Ureter (tissue), 1 donor: ENCODE measurements at regions not wholly inside any gene's neighbourhood (a gene's known extent, or its start where the extent isn't known, plus 50 kb on each side); places are given as distances from the start of the nearest gene placed in this dataset.

Experiments
- DNase-seq: peaks from one replicate; pipeline ENCODE4 v3.0.0-alpha.2; 2020; ENCODE audit warnings: low spot score
- donor health status: DM: yes; HTN: yes; CAD: no.

DNA sequence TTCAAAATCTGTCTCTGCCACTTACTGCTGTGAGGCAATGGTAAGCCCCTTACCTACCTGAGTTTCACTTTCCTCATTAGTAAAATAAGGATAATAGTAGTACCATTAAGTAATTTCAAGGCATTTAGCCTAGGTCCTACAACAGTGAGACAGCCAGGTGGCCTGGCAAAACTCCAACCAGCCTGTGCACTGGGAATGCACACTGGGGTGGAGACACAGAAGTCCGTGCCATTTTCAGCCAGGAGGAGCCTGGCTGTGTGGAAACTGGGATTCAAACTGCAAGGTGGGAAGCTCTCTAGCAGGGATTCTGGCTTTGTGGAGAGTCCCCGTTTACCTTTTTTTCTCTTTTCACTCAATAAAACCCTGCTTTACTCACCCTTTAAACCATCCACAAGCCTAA is 630.4 kb downstream of the PRELID2 start:
- no peak for DNase-seq

DNA sequence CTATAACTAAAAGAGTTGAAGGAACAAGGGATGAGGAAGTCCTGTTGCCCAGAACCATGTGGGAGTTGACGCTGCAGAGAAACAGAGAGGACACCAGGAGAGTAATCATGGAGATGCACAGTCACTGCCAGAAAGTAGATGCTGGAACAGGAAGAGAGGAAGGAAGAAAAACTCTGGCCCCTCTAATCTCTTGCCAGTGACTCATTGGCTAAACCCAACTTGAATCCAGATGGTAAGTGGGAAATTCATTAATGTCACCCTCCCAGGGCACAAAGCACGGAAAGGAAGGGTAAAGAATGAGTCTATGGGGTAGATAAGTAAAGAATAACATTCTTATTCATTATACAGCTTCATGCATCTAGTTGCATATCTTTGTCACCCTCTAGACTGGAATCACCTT is 631.9 kb downstream of the PRELID2 start:
- DNase-seq = no peak

DNA sequence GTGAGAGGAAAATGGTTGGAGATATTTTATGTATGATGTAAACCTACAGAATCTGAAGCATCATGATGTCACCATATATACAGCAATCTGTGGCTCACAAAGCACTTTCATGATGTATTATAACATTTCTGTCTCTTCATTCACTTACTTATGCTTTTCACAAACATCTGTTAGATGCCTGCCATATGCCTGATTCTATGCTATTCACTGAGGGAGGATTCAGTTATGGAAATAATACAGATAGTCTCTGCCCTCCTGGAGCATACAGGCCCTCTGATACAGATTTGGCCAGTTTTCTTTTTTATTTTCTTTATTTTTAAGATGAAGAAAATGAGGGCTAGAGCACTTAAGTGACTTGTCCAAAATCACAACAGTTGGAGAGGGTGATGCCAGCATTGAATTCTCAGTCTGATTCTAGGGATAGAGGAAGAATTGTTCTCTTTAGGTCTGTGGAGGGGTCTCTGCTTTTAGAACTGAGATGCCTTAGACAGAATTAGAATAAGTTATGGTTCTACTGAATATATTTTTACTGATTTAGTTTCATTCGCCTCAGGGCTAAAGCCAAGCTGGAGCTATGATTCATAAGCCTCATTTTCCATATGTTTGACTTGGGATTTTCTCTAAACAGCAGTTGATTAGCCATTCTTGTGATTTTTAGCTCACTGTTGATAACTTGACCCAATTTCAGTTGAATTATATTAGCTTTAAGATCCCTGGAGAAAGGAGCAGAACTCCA is 636.4 kb downstream of the PRELID2 start:
- DNase-seq = no peak

DNA sequence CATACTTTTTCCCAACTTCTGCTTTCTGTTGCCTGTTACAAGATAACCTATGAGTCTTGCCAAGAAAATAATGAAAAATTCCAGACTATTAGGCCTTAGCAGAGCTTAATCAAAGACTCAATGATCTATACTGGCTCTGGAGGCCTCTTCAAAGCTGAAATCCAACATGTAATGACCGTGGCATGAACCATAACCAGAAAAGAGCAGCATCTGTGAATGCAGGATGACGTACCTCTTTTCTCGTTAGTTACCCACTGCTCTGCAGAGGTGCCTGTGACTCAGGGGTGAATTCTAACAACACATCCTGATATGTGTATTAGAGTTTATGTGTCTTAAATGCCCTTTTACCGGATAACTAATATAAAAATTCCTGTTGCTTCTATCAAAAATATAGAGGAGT is 645.4 kb downstream of the PRELID2 start:
- DNase-seq = no peak

DNA sequence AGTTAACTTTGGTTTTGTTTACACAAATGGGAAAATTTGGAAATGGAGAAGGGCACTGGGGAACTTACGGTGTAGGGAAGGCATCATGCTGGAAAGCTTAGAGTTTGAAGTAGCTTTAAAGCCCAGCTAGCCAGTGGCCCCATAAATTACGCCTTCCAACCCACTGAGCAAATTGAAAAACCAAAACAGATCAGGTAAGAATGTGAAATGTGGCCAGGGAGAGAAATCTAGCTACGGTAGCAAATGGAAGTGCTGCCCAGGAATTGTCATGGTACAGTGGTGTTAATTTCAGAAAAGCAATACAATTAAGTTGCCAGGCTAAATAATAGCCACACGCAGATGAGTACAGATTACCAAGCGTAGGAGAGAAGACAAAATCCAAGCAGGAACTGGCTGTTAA is 654.8 kb downstream of the PRELID2 start:
- no peak for DNase-seq

DNA sequence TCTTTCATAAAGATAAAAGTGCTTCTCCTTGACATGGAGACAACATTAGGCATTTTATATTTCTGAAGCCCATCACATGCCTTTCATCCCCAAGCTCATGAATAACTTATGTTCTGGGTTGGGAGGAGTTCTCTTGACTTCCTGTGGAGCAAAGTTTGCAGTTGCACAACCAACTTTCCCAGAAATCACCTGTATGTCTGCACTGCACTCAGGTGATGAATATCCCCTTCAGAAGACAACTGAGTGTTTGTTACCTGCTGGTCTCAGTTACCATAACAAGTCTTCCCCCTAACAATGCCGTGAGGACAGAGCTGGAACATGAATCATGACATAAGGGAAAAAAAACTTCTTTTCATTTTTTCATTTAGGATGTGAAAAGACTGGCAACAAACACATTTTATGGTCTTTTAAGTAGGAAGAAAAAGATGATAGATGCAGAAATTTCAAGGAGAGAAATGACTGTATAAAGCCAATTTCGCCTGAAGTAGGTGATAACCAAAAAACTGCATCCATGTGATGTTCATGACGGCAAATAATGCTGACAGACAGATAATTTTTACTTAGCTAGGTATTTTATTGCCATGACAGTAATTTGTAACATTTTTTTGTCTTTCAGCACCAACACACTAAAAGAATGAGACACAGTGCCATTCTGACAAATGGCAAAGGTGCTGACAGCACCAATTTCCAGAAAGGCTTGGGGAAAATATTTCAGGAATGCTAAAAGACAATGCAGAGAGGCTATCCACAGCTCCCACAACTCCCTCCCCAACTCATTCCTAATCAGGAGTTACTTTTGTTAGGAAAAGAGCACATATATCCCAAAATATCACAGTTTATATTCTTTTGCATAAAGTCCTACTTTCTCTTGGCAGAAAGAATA is 656.3 kb downstream of the PRELID2 start:
- no peak for DNase-seq

DNA sequence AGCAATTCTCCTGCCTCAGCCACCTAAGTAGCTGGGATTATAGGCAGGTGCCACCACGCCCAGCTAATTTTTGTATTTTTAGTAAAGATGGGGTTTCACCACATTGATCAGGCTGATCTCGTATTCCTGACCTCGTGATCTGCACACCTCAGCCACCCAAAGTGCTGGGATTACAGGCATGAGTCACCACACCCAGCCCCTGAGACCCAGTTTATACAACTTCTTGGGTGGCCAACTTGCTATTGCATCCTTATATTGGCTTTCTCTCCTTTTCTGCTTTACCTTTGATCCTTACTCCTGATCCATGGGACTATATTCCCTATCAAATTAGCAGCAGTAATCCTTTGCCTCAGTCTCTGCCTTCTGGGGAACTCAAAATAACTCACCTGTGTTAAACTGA is 659.1 kb downstream of the PRELID2 start:
- no peak for DNase-seq

DNA sequence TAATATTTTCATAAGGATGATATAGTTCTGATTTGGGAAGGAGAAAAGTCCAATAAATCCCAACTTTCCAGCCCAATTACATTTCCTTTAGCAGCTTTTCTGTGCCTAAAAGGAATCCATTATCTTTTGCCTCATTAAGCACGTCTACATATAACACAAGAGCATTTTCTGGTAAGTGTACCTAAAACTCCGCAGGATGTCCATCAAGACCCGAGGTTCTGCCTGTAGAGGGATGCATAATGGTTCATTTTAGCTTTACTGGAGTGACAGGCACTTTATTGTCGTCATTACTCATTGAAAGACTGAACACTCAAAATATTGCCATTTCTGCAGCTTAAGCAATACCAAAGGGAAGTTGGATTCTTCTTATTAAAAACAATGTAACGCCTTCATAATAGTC is 669.0 kb downstream of the PRELID2 start:
- DNase-seq = no peak

DNA sequence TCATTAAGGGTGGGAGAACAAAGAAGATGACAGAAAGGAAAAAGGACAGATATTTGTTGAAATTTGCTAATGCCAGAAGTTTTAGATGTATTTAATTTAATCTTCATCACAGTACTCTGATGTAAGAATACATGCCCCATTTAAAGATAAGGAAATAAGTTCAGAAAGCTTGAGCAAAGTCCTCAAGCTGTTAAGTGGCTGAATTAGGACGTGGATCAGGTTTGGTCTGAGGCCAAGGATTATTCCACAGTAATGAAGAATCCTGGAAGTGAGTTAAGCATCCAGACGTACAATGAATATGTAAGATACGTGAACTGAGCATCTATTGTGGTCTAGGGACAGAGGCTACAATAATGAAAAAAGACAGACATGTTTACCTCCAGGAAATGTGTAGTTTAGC is 671.3 kb downstream of the PRELID2 start:
- no peak for DNase-seq

DNA sequence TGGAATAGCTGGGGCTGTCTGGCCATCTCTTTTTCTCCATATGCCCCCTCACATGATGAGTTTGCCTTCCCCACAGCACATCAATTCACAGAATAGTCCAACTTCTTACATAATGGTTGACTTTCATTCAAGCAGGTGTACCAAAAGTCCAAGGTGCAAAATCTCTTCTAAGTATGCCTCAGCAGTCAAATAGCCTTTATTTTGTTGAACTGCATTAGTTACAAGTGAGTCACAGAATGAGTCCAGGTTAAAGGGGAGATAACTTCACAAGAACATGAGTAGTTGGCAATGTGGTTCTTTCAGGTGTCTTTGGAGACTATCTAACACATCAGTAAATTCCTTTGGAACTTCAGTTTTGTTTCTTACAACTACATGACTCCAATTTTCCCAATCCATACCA is 672.5 kb downstream of the PRELID2 start:
- no peak for DNase-seq

DNA sequence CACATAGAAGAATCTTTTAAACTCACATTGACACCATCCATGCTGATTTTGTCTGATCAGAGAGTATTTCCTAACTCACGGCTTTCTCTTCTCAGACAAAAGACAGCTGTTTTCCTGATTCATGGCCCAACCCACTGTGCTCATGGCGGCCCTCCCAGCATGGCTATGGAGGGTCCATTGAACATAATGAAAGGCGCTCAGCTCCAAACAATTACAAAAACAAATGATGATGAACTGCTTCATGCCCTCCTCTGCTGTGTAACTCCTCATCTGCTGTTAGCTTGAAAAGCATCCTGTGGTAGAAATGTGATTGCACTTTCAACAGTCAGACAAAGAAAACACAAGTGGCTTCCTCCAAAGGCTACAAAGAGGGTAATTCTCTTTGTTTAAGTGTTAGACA is 673.8 kb downstream of the PRELID2 start:
- no peak for DNase-seq

DNA sequence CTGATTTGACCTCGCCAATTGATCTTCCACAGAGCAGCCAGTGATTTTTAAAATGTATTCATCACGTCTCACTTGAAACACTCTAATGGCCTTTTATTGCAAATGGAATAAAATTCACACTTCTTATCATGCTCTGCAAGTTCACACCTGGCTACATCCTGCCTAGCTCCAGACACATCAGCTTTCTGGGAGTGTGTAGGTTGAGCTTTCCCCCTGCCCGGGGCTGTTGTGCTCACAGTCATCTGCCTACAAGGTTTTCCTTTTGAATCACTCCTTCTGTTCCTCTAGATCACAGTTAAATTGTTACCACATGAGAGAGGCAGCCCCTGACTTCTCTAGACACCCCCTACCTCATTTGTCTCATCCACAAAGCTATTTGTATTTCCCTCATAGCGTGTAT is 674.5 kb downstream of the PRELID2 start:
- no peak for DNase-seq

DNA sequence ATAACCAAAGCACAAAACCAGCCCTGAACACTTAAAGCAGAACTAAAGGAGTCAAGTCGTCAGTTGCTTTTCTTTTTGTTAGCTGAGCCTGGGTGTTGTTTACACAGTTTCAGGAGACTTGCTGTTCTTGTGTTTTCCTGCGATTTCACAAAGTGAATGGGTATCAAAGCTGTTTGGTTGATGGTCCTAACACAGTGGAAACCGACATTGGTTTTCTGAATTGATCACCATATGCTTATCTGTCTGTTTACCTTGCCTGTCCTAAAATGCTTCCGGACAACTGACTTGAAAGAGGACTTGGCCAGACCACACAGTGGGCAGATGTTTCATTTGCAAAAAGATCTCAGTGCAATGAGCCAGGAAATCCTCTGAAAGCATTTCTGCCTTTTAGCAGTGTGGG is 676.4 kb downstream of the PRELID2 start:
- no peak for DNase-seq

DNA sequence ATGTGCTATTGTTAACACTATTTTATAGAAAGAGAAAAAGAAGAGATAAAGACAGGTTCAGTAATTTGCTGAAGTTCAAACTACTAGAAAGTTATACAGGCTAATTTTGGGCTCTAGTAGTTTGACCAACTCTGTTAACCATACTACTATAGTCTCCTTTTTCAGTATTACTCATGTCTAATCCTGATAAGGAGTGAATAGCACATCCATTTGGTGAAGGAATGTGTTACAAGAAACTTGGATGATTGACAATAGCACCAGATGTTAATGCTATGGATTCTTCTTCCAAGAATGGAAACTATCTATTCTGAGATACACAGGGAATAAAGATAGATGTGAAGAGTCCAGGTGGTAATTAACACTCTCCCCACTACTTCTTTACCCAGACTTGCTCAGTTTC is 677.3 kb downstream of the PRELID2 start:
- no peak for DNase-seq

DNA sequence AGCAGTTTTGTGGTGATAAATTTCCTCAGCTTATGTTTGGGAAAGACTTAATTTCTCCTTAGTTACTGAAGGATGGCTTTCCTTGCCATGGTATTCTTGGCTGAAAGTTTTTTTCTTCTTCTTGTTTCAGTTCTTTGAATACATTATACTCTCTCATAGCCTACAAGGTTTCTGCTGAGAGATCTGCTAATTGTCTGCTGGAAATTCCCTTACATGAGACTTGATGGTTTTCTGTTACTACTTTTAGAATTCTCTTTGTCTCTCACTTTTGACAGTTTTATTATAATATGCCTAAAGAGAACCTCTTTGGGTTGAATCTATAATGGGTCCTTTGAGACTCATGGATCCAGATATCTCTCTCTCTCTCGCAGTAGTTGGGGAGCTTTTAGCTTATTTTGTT is 693.6 kb downstream of the PRELID2 start:
- no peak for DNase-seq

DNA sequence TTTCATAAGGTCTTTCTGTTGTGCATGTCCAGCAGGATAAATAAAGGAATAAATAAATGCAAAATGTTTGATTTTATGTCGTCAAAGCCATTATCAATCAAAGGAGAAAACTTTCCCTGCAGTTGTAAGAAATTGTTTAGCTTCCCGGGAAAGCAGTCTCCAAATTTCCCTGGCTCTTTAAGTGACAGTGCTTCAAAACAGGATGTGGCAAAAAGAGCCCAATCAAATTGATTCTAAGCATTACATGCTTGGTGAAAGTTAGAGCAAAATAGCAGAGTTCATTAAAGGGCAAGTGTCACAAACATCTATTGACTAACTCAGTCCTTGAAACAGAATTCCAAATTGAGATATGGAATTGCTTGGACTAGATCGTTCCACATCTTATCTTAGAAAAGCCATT is 704.1 kb downstream of the PRELID2 start:
- no peak for DNase-seq

DNA sequence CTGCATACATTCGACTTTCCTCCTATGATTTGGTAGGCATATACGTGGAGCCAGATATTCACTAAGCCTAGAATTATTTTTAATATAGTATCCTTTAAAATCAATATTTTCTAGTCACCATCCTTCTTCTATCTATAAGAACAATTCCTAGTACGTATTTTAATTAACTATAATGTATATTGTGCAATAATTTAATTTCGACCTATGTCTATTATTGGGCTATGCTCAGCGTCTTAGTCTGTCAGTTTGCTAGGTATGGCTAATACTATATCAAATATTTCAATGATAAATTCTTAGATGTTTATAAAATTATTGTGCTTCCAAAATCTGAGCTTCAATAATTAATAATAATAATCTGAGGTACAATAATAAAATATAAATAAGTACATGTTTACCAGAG is 705.3 kb downstream of the PRELID2 start:
- no peak for DNase-seq

DNA sequence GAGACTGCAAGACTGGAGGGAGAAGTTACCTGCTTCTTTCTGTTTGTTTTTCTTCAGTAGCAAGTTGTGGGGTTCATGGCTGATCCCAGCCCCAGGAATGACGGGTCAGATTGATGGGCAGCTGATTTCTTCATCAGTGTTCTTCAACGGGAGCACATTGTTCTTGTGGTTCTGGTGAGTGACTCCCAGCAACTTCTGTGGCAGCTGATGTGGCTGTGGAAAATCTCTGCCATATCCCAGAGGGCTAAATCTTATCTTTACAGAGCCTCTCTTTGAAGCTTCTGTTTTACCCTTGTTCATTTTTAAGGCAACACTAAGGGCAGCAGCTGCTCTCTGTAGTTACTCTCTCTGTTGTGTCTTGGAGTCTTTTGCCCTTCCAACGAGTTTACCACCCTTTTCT is 710.3 kb downstream of the PRELID2 start:
- DNase-seq = no peak

DNA sequence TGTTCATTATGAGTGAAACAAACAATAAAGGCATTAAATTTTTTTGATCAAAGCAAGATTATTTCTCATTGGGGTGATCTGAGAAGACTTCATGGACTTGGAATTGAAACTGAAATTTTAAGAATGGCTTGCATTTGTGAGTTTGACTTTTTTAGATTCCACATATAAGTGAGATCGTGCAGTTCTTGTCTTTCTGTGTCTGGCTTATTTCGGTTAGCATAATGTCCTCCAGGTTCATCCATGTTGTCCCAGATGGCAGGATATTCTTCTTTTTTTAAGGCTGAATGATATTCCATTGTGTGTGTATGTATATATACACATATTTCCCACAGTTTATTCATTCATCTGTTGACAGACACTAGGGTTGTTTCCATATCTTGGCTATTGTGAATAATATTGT is 716.5 kb downstream of the PRELID2 start:
- DNase-seq = no peak

DNA sequence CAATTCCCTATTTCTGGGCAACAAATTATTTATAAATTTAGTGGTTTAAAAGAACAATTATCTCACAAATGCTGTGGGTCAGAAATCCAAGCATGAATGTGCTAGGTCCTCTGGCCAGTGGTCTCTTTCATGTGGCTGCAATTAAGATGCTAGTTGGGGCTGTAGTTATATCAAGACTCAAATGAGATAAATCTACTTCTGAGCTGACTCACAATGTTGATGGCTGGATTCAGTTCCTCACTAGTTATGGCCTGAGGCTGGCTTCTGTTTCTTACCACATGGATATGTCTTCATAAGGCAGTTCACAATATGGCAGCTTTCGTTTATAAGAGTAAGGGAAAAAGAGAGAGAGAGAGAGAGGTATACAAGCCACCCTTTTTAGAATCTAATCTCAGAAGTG is 717.0 kb downstream of the PRELID2 start:
- no peak for DNase-seq

DNA sequence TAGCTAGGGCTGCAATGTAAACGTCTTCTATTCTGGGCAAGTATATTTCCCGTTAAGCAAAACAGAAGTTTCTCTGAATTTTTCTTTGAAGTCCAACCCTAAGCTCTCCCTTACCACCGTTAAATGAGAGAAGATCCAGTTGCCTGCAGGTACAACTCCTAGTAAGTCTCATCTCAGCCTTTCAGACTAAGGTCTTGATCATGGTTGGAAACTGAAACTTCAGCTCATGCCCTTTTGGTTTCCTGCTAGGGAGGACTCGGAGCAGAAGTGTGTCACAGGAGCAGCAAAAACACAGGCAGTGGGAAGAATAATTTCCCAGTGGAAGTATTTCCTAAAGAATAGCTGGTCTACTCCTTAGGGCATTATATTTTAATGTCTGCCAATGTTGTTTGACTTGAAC is 717.9 kb downstream of the PRELID2 start:
- DNase-seq = no peak

DNA sequence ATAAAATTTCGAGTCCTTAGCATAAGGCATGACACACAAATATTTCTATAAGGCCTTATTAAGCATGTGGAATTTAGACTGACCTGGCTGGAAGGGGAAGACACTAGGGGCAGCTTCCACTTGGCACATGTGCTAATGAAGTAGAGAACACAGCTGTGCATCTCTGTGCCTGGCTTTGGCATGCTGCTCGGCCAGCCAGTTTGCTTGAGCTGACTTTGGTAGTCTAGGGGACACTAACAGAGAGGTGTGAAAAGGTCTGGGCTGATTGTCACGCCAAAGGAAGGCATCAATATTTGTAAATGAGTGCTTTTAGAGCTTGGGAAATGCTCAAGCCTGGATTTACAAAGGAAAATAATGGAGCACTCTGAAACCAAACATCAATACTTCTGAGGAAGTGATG is 723.7 kb downstream of the PRELID2 start:
- DNase-seq = no peak

DNA sequence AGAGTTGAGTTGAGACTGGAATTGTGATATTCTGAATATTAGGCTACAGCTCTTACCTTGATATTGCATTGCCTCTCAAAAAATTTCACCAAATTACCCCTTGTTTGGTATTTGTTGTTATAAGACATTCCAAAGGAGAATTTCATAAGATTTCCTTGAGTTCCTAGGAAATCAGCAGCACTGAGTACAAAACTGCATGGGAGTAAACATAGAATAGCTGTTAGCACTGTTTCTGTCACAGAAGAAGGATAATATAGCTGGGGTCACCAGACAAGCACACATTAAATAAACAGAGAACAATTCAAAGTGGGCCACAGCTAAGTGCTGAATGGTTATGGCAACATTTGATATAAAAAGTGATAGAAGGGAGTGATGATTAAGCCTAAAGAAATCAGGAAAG is 724.3 kb downstream of the PRELID2 start:
- no peak for DNase-seq
